Body of pancreas (tissue), 4 donors: ENCODE measurements at regions not wholly inside any gene's neighbourhood (a gene's known extent, or its start where the extent isn't known, plus 50 kb on each side); places are given as distances from the start of the nearest gene placed in this dataset.

Experiments used
- CTCF ChIP-seq, 7 experiments: fragments of 450-650 bp in 4 of 7; fragments of 200-600 bp in 3 of 7; sonication (generic) in 3 of 7; IDR thresholded peaks; one replicate each; pipeline ENCODE4 v1.5.1; 2016 to 2019; ENCODE audit warnings: antibody characterized with exemption in 7 of 7
- POLR2A ChIP-seq, 3 donors: fragments of 450-650 bp; IDR thresholded peaks; one replicate each; pipeline ENCODE4 v1.6.1; 2016; ENCODE audit warnings: antibody characterized with exemption in 3 of 3, mild to moderate bottlenecking in 2 of 3

DNA sequence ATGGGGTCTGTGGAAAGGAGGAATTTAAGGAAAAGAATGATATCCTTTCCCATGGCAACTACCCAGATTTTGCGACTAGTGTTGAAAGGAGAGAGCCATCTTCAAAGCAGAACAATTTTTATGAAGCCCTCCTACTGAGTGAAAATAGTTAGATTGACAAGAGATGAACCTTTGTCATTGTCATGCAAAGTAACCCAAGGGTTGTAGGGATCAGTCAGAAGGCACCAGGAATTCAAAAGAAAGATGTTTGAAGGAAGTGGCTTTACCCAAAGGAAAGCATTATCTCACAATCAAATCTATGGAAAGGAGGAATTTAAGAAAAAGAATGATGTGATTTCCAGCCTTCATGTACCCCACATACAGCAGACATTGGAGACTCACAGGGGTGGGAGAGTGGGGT is 544.4 kb downstream of the IPMK start:
- TF ChIP-seq CTCF (IDR thresholded peaks at IDR 0.05) (no peak), POLR2A (IDR thresholded peaks at IDR 0.05) (no peak)
